Tibial nerve (tissue), 3 donors: ENCODE measurements at regions not wholly inside any gene's neighbourhood (a gene's known extent, or its start where the extent isn't known, plus 50 kb on each side); places are given as distances from the start of the nearest gene placed in this dataset.

ENCODE experiments used
- EP300 ChIP-seq, 2 donors: sonication (generic); formaldehyde crosslinking; IDR thresholded peaks; one replicate each; pipeline ENCODE4 v1.6.1; 2017; ENCODE audit warnings: antibody characterized with exemption in 2 of 2, mild to moderate bottlenecking in 1 of 2
- POLR2A ChIP-seq, 2 donors: fragments of 450-650 bp; IDR thresholded peaks; one replicate each; pipeline ENCODE4 v1.6.1; 2017; ENCODE audit warnings: antibody characterized with exemption in 2 of 2, mild to moderate bottlenecking in 2 of 2, moderate library complexity in 2 of 2

- TF ChIP-seq POLR2A (IDR thresholded peaks at IDR 0.05) (no peak), EP300 (IDR thresholded peaks at IDR 0.05) (no peak)
These were observed 321.4 kb downstream of the MSX2 start for GRCh38 chr5:175045820-175046219.
